Sciatic nerve (tissue), 2 donors: ENCODE measurements at regions not wholly inside any gene's neighbourhood (a gene's known extent, or its start where the extent isn't known, plus 50 kb on each side); places are given as distances from the start of the nearest gene placed in this dataset. TPM values are rescaled to one million over a fixed set of nuclear protein-coding genes. Genes with fewer than 3 reads are reported as not detected.
"Not testable (repeated sequence)": the region's sequence is repeated elsewhere in the genome, so short reads cannot be mapped to it uniquely, and the experiment has no call there.

Source experiments
- ATAC-seq: fragments of 200-7000 bp; cut with Tn5 transposase; one replicate; pipeline ENCODE4 v1.9.1; 2020; ENCODE audit warnings: mild to moderate bottlenecking, moderate library complexity
- DNase-seq: peaks from one replicate; pipeline ENCODE4 v3.0.0-alpha.2; 2020; ENCODE audit warnings: low spot score
- intact Hi-C: fragments of 100-400 bp; cut with DNase I; formaldehyde crosslinking; loops from one replicate; pipeline ENCODE4 v1.14.2; 2022
- microRNA-seq: library from miRNA; unstranded; fragments of <30 nt; microRNA quantifications from one replicate; pipeline ENCODE4 v1.2.0, GENCODE V29; 2020
- donor health status: DM: no; HTN: no; CAD: no.
- donor health status: DM: no; HTN: no; CAD: no.

- DNase-seq, intact Hi-C loops, ATAC-seq: not testable (repeated sequence)
These were observed 54.5 kb upstream of the FRG2C start for GRCh38 chr3:75609598-75609997.

- intact Hi-C loops, result no loop called here
- no peak for ATAC-seq
- DNase-seq, result no peak
These were observed 53.4 kb upstream of the FRG2C start for GRCh38 chr3:75610773-75611172.

- intact Hi-C loops, DNase-seq, ATAC-seq: not testable (repeated sequence)
These were observed 52.2 kb upstream of the FRG2C start for GRCh38 chr3:75611724-75612460.

Small RNA genes in the stretch of these regions (microRNA-seq; reads per million reads assigned to microRNA genes)
- not detected for gene MIR4444-2
